ENCODE measurements at regions not wholly inside any gene's neighbourhood (a gene's known extent, or its start where the extent isn't known, plus 50 kb on each side); places are given as distances from the start of the nearest gene placed in this dataset.

- TF ChIP-seq CTCF (IDR thresholded peaks at IDR 0.05) (peak; percentile 16), EZH2phosphoT487 (IDR thresholded peaks at IDR 0.05) (no peak), EZH2 (IDR thresholded peaks at IDR 0.05) (no peak)
Observed at GRCh38 chr10:25768167-25768566, 165.9 kb upstream of the MYO3A start.

Measured in neural progenitor cell (in vitro differentiated cells).